GM19240 (cell line): ENCODE measurements at regions not wholly inside any gene's neighbourhood (a gene's known extent, or its start where the extent isn't known, plus 50 kb on each side); places are given as distances from the start of the nearest gene placed in this dataset.
"Not testable (repeated sequence)": the region's sequence is repeated elsewhere in the genome, so short reads cannot be mapped to it uniquely, and the experiment has no call there.

ENCODE experiments used
- DNase-seq: peaks from one replicate; pipeline ENCODE4 v3.0.0; 2011; ENCODE audit warnings: low spot score; ENCODE audit not compliant: insufficient read length

DNA sequence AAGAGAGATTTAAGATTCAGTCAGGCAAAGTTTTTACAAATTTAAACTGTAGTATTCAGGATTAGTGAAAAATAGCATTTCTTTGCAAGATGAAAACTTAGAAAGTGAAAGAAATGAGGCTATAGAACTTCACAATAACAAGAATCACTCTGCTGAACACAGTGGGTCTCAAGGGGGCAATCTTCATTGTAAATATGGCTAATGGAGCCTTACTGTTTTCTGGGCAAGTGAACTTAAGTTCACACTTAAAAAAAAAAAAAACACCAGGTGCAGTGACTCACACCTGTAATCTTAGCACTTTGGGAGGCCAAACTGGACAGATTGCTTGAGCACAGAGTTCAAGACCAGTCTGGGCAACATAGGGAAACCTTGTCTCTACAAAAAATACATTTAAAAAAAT is 175.9 kb upstream of the SNX2 start:
- no peak for DNase-seq

DNA sequence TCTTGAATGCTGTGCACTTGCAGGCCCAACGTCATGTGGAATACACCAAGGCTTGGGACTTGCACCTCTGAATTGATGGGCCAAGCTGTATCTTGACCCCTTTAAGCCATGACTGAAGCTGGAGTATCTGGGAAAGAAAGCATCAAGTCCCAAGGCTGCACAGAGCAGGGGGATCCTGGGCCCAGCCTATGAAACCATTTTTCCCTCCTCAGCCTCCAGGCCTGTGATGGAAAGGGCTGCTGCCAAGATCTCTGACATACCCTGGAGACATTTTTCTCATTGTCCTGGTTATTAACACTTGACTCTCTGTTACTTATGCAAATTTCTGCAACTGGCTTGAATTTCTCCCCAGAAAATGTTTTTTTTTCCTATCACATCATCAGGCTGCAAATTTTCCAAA is 174.0 kb upstream of the SNX2 start:
- no peak for DNase-seq

DNA sequence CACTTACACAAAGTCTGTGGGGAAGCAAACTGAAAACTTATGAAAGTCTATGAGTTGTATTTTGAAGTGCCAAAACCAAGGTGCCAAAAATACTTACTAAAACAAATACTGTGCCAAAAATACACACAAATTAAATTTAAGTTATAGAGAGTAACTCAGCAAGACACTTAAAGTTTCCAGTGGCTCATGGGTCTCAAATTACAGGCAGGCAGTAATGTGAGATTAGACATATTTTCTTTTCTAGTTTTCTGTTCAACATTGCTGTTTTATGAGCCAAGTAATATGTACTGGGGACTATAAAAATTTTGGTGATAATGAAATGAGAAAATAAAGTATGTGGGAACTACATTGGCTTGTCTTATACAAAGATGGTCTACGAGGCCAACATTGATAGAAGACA is 172.2 kb upstream of the SNX2 start:
- no peak for DNase-seq

DNA sequence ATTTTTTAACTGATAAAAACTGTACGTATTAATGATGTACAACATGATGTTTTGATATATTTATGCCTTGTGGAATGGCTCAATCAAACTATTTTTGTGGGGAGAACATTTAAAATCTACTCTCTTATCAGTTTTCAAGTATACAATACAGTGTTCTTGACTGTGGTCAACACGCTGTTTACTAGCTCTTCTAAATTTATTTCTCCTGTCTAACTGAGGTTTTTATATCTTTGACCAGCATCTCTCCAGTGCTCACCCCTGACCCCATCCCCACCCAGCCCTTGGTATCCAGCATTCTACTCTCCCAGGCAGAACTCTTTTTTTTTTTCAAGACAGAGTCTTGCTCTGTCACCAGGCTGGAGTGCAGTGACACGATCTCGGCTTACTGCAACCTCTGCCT is 169.6 kb upstream of the SNX2 start:
- DNase-seq: no peak

DNA sequence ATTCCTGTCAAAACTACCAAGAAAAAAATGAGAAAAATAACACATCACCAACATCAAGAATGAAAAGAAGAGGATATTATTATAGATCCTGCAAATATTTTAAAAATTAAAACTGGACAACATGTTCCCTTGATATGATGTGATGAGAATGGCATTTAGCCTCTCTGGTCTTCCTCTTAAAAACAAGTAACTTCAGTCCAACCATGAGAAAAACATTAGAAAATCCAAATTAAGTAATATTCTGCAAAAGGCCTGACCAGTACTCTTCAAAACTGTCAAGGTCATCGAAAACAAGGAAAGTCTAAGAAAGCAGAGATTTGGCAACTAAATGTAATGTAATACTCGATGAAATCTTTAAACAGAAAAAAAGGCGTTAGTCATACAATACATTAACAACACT is 167.1 kb upstream of the SNX2 start:
- DNase-seq: no peak

DNA sequence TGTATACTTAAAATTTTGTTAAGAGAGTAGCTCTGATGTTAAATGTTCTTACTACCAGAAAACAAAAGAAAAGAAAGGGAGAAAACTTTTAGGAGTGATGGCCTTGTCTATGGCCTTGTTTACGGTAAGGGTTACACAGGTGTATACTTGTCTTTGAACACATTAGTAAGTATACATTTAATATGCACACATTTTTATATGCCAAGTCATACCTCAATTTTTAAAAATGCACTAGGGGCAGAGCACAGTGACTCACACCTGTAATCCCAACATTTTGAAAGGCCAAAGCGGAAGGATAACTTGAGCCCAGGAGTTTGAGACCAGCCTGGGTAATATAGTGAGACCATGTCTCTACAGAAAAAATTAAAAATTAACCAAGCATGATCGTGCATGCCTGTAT is 166.7 kb upstream of the SNX2 start:
- DNase-seq: no peak

DNA sequence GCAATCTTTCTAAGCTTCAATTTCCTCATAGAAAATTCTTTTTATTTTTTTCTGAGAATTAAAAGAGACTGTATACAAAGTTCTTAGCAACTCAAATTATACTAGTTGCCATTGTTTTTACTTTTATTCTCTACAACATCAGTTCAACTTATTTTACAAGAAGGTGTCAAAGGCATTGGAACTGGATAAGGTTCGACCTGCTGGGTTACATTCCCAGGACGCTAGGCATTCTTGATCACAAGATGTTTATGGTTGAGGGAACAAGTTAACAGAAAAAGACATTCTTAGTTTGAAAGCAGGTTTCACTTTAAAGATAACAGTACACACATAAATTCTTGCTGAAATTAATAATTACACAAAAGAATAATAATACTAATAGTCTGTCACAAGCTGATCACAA is 163.5 kb upstream of the SNX2 start:
- DNase-seq: no peak

DNA sequence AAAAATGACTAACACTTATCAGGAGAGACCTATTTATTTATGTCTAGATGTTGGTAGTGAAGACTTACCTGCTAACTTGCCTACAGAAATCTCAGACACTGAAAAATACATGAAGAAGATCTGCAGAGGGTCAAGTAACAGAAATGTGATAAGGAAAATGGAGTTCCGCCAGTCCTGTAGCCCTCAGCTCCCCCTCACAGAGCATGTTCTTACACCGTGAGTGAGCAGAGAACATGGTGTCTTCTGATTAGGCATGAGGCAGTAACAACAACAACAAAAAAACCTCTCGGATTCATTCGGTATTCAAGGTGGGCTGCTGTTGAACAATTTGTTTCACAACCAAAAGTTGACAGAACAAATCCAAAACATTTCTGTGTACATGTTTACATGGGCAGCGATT is 162.0 kb upstream of the SNX2 start:
- DNase-seq: no peak

DNA sequence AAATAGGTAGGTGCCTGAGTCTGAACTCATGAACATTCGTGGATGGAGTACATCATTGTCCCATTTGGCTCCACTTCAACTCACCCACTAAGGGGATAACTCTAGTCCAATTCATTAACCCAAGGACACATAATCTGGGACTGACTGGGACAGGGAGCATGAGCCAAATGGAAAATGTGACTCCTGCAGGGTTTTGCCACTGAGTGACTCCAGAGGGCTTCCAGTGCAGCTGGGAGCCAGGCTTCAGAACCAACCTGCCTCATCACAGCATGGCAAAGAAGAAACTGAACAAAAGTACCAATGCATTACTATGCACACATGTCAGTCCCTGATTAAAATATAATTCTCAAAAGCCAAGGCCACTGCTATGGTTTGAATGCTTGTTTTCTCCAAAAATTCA is 159.7 kb upstream of the SNX2 start:
- DNase-seq: no peak

DNA sequence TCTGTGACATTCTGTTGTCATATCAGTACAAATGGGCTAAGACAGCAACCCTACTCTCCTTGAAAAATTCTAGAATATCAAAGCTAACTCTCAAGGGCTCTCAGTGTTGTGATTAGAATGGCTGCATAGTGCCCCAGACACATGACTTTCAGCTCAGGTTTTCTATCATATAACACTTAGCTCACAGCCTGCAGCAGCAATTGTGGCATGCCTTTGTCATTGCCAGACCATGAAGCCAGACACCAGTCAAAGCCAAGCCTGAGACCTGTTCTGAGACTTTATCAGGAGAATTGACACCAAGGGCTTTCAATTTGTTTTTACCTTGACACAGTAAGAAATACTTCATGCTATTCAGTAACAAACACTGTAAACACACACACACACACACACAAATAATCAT is 159.0 kb upstream of the SNX2 start:
- no peak for DNase-seq

DNA sequence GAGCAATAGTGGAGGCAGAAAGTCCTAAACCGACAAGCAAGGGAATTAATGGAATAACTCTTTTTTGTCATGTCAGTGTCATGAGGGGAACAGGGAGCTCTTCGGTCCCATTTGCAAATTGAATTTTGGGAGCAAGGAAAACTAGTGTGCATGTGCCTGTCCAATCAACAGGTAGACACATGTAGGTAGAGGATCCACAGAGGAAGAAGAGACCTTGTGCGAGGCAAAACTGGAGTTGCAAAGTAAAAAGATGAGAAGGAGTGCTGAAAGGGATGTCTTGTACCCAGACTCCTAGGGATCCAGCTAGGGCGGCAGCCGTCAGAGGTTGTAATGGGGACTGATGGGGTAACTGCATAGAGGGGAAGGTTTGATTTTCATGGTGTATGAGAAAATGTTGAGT is 156.8 kb upstream of the SNX2 start:
- DNase-seq: not testable (repeated sequence)

DNA sequence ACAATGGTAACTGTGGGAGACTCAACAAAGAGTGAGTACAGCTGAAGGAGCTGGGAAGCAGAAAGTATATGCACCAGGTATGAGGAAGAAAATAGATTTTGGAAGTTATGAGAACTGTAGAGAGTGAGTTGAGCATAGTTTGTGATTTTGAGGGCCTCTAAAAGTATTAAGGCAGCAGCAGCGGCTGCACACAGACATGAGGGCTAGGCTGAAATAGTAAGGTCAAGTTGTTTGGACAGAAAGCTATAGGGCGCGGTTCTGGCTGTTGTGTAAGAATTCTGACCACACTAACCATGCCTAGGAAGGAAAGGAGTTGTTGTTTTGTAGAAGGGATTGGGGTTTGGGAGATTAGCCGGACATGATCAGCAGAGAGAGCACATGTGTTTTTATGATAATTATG is 154.1 kb upstream of the SNX2 start:
- DNase-seq: not testable (repeated sequence)

DNA sequence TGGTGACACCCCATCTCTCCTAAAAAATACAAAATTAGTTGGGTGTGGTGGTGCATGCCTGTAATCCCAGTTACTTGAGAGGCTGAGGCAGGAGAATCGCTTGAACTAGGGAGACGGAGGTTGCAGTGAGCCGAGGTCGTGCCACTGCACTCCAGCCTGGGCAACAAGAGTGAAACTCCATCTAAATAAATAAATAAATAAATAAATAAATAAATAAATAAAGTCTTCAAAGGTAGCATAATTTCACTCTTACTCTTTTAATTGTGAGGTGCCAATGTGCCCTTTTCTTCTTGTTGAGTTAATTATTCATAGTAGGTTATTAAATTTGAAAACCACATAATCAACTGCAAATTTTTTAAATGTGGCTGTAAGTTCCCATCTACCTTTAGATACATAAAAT is 146.2 kb upstream of the SNX2 start:
- DNase-seq: not testable (repeated sequence)

DNA sequence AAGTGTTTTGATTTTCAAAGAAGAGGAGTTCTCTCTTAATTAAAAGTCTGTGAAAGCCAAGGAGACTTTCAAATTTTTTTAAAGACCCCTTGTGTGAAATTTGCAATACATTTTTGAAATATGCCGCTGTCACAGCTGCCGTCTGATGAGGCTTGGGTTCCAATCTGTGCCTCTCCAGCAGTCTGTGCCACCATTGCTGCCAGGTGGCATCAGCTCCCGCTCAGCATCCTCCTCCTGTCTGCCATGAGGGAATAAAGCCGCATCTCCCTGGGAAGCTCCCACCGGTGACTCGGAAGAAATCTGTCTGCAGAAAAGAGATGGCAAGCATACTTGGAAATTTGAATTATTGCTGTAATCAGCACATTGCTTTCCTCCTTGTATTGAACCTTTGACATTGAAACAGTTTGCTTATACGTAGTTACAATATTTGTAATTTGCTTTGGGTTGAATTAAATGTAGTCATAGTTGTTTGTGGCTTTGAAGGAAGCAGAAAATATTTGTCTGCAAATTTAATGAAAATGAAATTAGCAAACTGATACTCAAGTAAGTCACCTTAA is 145.7 kb upstream of the SNX2 start:
- DNase-seq: no peak

DNA sequence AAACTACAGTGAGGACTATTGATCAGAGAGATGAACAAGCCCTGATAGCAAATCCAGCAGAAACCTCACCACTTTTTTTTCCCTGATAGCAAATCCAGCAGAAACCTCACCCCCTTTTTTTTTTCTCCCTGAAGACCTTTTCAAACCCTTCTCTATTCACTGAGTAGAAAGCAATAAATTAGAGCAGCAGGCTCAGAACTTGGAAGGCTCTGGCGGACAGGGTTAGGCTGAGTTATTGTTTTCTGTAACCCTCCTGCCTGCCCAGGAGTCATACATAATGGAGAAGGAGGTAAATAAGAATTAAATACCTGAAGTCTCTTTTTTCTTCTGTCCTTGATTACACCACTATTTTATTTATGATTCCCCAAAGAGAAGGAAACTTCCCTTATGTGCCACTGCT is 136.3 kb upstream of the SNX2 start:
- no peak for DNase-seq

DNA sequence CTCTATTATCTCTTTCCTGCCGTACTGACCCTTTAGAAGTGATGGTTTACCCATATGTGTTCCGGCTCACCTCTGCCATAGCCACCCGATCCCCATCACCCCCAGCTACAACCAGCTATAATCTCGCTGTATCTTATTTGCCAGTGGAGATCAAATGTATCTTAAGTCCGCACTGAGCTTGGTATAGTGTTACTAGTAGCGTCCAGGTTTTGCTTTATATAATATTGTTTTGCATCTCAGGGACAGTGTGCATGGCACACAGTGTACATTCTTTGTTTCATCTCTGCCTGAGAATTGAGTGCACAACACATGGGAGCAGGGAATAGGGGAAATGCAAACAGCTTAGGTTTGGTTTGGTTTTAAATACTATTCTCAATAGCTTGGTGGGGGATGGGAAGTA is 135.8 kb upstream of the SNX2 start:
- DNase-seq: no peak

DNA sequence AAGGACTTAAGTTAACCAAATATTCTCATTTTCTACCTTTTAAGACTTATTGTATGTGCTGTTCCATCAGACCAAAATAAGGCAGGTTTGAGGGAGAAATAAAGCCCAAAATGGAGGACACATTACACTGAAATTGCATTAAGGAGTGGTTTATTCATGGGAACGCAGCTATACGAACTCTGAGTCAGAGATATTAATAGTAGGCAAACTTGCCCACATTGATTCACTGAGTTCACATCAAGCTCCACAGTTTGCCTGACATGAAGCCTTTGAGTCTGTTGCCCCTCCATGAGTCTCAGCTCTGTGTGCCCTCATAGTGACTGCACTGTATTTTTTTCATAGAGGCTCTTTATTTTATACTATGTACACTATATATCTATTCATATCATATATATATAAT is 135.0 kb upstream of the SNX2 start:
- DNase-seq: no peak

DNA sequence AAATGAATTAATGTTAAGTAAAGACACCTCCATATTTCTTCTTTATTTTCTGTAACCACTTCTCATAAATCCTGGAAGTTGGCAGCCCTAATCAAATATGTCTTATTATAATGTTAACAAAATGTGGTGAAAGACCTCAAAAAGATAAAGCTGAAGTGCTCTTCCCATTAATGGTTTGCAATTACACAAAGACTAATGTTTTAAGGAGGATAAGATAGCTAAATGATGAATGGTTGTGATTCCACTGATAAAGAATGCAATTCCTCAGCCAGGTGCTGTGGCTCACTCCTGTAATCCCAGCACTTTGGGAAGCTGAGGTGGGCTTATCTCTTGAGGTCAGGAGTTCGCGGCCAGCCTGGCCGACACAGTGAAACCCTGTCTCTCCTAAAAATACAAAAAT is 125.8 kb upstream of the SNX2 start:
- no peak for DNase-seq

DNA sequence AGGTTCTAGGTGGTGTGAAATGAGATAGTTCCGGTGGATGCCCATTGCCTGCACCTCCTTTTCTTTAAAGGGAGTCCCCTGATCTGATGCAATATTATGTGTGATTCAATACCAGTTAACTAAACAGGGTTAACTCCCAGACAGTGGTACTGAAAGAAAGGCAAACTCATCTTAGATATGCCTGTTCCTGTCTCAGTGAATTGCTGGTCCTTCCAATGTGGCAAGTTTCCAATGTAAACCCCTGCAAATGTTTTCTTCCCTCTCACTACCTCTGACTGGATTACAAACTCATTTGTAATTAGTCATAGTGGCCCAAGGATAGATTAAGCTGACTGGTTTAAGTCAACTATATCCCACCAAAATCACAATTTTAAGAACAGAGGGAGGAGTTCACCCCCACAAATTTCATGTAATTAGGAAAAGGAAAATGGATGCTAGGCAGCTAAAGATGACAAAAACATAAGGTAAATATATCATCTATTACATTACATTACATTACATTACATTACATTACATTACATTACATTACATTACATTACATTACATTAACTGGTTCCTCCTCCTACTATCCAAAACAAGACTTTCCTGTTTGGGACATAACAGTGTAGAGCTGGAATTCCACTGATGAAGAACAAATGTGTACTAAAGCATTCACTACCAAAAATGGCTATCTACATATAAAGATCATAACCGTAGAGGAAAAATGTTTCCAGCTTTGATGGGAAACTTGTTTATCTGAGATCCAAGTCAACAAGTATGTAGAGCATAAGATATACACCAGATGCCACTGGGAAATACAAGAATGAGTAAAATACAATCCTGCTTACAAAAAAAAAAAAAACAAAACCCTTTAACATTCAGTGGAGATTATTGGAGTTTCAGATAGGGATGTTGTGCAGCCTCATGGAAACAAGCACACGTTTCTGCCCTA is 121.5 kb upstream of the SNX2 start:
- no peak for DNase-seq

DNA sequence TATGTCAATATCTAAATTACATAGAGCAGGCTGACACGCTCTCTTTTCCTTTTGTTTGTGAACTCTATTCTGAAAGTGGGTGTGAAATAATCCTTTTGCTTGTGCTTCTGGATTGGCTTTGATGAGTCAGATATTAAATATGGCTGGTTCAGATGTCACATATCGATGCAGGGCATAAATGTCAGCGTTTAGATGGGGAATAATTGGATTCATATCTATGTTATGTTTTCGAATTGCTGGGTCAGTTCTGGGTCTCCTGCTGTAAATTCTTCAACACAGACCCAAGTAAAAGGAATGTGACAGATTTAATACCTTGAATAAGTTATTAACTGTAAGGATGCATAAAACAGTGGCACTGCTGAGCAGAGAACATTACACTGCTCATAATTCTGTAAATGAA is 118.7 kb upstream of the SNX2 start:
- DNase-seq: no peak

DNA sequence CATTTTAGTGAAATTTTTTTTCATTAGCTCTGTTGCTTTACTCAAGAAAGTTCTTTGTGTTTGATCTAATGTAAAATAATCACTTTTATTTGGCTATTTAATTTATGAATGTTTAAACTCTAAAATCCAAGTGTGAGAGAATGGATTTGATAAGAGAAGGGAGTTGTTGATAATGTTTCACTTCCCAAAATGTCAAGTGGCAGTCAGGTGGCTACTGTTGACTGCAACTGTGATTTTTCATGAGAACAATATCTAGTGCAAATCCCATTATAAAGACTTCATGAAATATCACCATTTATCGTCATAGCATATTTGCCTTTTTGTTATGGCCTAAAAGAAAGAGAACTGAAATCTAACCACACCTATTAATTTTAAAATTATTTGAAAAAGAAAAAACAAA is 118.3 kb upstream of the SNX2 start:
- DNase-seq: no peak

DNA sequence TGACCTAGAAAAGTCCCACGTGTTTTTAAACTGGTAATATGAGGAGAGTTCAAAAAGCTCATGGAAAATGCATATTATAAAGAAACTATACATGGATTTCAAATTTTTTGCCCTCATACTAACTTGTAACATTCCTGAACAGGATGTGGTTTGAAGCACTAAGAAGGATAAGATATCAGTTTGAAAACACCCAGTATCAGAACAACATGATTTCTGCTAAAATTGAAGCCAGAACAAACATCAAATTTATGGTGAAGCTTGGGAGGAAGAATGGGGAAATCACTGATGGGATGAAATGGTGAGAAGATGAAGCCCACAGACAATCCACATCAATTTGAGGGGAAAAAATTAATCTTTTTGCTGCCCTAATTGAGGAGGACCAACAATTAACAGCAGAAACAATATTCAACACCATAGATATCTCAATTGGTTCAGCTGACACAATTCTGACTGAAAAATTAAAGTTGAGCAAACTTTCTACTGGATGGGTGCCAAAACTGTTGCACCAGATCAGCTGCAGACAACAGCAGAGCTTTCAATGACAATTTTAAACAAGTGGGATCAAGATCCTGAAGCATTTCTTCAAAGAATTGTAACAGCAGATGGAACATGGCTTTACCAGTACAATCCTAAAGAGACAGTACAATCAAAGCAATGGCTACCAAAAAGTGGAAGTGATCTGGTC is 113.2 kb upstream of the SNX2 start:
- no peak for DNase-seq

DNA sequence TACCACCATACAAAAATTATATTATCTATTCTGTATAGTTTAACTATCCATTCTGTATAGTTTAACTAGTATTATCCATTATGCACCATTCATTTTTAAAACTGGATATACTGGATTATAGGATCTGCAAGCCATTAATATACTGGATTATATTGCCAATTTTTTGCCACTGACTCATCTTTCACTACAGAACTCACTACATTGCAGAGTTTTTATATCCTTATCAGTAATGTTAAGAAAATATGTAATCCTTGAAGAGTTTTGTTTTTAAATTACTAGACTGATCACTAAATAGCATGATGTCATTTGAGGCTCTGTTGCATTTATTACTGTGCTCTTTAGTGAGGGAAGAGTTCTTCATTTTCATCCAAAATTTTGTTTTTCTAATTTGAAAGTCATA is 109.8 kb upstream of the SNX2 start:
- DNase-seq: no peak
